Endodermal cell (in vitro differentiated cells): ENCODE measurements at regions not wholly inside any gene's neighbourhood (a gene's known extent, or its start where the extent isn't known, plus 50 kb on each side); places are given as distances from the start of the nearest gene placed in this dataset.

Experiments
- DNase-seq: peaks from one replicate; pipeline ENCODE4 v3.0.0-alpha.2; 2017
- H3K27ac ChIP-seq: 2 replicates; pipeline ENCODE4 v1.5.1; 2013; ENCODE audit warnings: mild to moderate bottlenecking, low read depth, low read length, moderate library complexity
- H3K27me3 ChIP-seq: 2 replicates; pipeline ENCODE4 v1.6.1; 2013; ENCODE audit warnings: mild to moderate bottlenecking, low read length, moderate library complexity; ENCODE audit not compliant: insufficient read depth, control insufficient read depth, poor library complexity, severe bottlenecking
- H3K36me3 ChIP-seq: 2 replicates; pipeline ENCODE4 v1.7.0; 2013; ENCODE audit warnings: mild to moderate bottlenecking, low read length, moderate library complexity; ENCODE audit not compliant: control insufficient read depth, insufficient read depth
- H3K4me1 ChIP-seq: one replicate; pipeline ENCODE4 v1.7.0; 2013; ENCODE audit warnings: low read length; ENCODE audit not compliant: control insufficient read depth, insufficient read depth
- H3K4me3 ChIP-seq: 2 replicates; pipeline ENCODE4 v1.5.1; 2013; ENCODE audit warnings: mild to moderate bottlenecking, low read length, moderate library complexity
- H3K9ac ChIP-seq: 2 replicates; pipeline ENCODE4 v1.6.1; 2013; ENCODE audit warnings: mild to moderate bottlenecking, low read length, moderate library complexity; ENCODE audit not compliant: poor library complexity, severe bottlenecking; ENCODE audit errors: extremely low read depth
- H3K9me3 ChIP-seq: 2 replicates; pipeline ENCODE4 v1.6.1; 2013; ENCODE audit warnings: mild to moderate bottlenecking, low read length, moderate library complexity; ENCODE audit not compliant: control insufficient read depth
- H3K27ac Mint-ChIP-seq: 2 replicates; pipeline ENCODE4 v1.8.0; 2020; ENCODE audit warnings: mixed read lengths
- H3K27me3 Mint-ChIP-seq: 2 replicates; pipeline ENCODE4 v1.8.0; 2021; ENCODE audit warnings: mild to moderate bottlenecking, mixed read lengths; ENCODE audit not compliant: insufficient read depth
- H3K36me3 Mint-ChIP-seq: 2 replicates; pipeline ENCODE4 v1.8.0; 2020; ENCODE audit warnings: low read depth, mixed read lengths
- H3K4me1 Mint-ChIP-seq: 2 replicates; pipeline ENCODE4 v1.8.0; 2020; ENCODE audit warnings: mixed read lengths
- H3K4me3 Mint-ChIP-seq: 2 replicates; pipeline ENCODE4 v1.8.0; 2020; ENCODE audit warnings: mild to moderate bottlenecking, moderate library complexity, mixed read lengths
- H3K9me3 Mint-ChIP-seq: 2 replicates; pipeline ENCODE4 v1.8.0; 2020; ENCODE audit warnings: mild to moderate bottlenecking, mixed read lengths
- CTCF ChIP-seq: fragments of 200-600 bp; sonication (generic); conservative IDR thresholded peaks from 2 replicates; pipeline ENCODE4 v1.5.0; 2021; ENCODE audit warnings: antibody characterized with exemption, mild to moderate bottlenecking
- WGBS, 2 experiments: methylation state at CpG; one replicate each; pipeline versions ENCODE4 v1.1.5 to v1.1.7; 2013; ENCODE audit warnings: missing lambda C conversion rate in 2 of 2, mixed read lengths in 1 of 2; ENCODE audit not compliant: insufficient coverage in 1 of 2, insufficient read length in 1 of 2; 5-methylcytosine and 5-hydroxymethylcytosine counted together

- Histone ChIP-seq H3K27ac (no peak overlapping the region), H3K9ac (no peak overlapping the region), H3K27me3 (no peaks in the 10 kb centered on the region), H3K9me3 (no peaks in the 10 kb centered on the region), H3K4me3 (no peak overlapping the region), H3K4me1 (no peaks in the 10 kb centered on the region), H3K36me3 (no peaks in the 10 kb centered on the region)
- Mint-ChIP-seq H3K27ac (no peak overlapping the region), H3K9me3 (no peaks in the 10 kb centered on the region), H3K4me3 (no peak overlapping the region), H3K36me3 (no peaks in the 10 kb centered on the region), H3K27me3 (no peaks in the 10 kb centered on the region), H3K4me1 (peaks cover 2% of the 10 kb centered on the region)
- TF ChIP-seq CTCF, result no peak
- WGBS, 2 experiments, result 94 to 100% methylated on average over 4 to 7 of the region's 7 CpGs
- DNase-seq, result no peak
These were observed 49.9 kb downstream of the CHRM3 start for GRCh38 chr1:239436286-239436685.

- Histone ChIP-seq H3K36me3 (no peaks in the 10 kb centered on the region), H3K27ac (no peak overlapping the region), H3K9me3 (no peaks in the 10 kb centered on the region), H3K27me3 (no peaks in the 10 kb centered on the region), H3K4me3 (no peak overlapping the region), H3K9ac (no peak overlapping the region), H3K4me1 (no peaks in the 10 kb centered on the region)
- no peak for DNase-seq
- Mint-ChIP-seq H3K27me3 (no peaks in the 10 kb centered on the region), H3K36me3 (no peaks in the 10 kb centered on the region), H3K4me1 (no peaks in the 10 kb centered on the region), H3K4me3 (no peak overlapping the region), H3K27ac (no peak overlapping the region), H3K9me3 (no peaks in the 10 kb centered on the region)
- TF ChIP-seq CTCF, result no peak
These were observed 51.5 kb downstream of the CHRM3 start for GRCh38 chr1:239437822-239438221.

- no peaks in the 10 kb centered on the region for H3K4me1 Mint-ChIP-seq
- no peaks in the 10 kb centered on the region for H3K36me3 ChIP-seq
- H3K4me1 ChIP-seq, result no peaks in the 10 kb centered on the region
- H3K4me3 ChIP-seq, result no peak overlapping the region
- no peaks in the 10 kb centered on the region for H3K27me3 ChIP-seq
- no peaks in the 10 kb centered on the region for H3K27me3 Mint-ChIP-seq
- WGBS, 2 experiments, result 85% methylated on average over 1 of the region's 1 CpG; no CpG with 5 or more reads in 1 of the 2 experiments
- no peak overlapping the region for H3K27ac ChIP-seq
- H3K9me3 ChIP-seq, result no peaks in the 10 kb centered on the region
- no peak overlapping the region for H3K9ac ChIP-seq
- TF ChIP-seq CTCF, result no peak
- DNase-seq, result no peak
- no peak overlapping the region for H3K4me3 Mint-ChIP-seq
- no peak overlapping the region for H3K27ac Mint-ChIP-seq
- no peaks in the 10 kb centered on the region for H3K36me3 Mint-ChIP-seq
- no peaks in the 10 kb centered on the region for H3K9me3 Mint-ChIP-seq
These were observed 52.5 kb downstream of the CHRM3 start for GRCh38 chr1:239438891-239439290.
